Naive thymus-derived CD4-positive, alpha-beta T cell (primary cell): ENCODE measurements at regions not wholly inside any gene's neighbourhood (a gene's known extent, or its start where the extent isn't known, plus 50 kb on each side); places are given as distances from the start of the nearest gene placed in this dataset.

ENCODE experiments used
- ATAC-seq: fragments of 150-1000 bp; cut with Tn5 transposase; 2 replicates; pipeline ENCODE4 v1.10.0; 2021; ENCODE audit warnings: mild to moderate bottlenecking, moderate library complexity
- CTCF ChIA-PET: fragments of 350-600 bp; sonication (Branson Sonifier 250); formaldehyde crosslinking; loops from one replicate; lab custom pipeline; 2021; ENCODE audit warnings: antibody characterized with exemption; lab: Charles Lee
- POLR2A ChIA-PET: fragments of 350-600 bp; sonication (Branson Sonifier 250); formaldehyde crosslinking; loops from one replicate; lab custom pipeline; 2021; ENCODE audit warnings: antibody characterized with exemption, inconsistent platforms; lab: Charles Lee
- DNase-seq, 9 donors: peaks; one replicate each; pipeline versions ENCODE4 v3.0.0 to v3.0.0-alpha.2; 2020 to 2022; ENCODE audit warnings: mixed read lengths in 1 of 9
- H3K27ac ChIP-seq: one replicate; pipeline ENCODE4 v1.7.0; 2013; ENCODE audit warnings: mild to moderate bottlenecking, low read depth, low read length, moderate library complexity
- H3K27me3 ChIP-seq, 2 donors: one replicate each; pipeline ENCODE4 v1.7.0; 2013; ENCODE audit warnings: low read length in 2 of 2, mild to moderate bottlenecking in 2 of 2, moderate library complexity in 2 of 2; ENCODE audit not compliant: control insufficient read depth in 2 of 2, insufficient read depth in 2 of 2
- H3K36me3 ChIP-seq, 3 experiments: 1 replicate in 2 of 3; 2 replicates in 1 of 3; pipeline ENCODE4 v1.7.0; 2013; ENCODE audit warnings: low read length in 3 of 3, mild to moderate bottlenecking in 3 of 3, moderate library complexity in 1 of 3; ENCODE audit not compliant: insufficient read depth in 3 of 3, control insufficient read depth in 2 of 3
- H3K4me1 ChIP-seq, 2 donors: one replicate each; pipeline ENCODE4 v1.7.0; 2013; ENCODE audit warnings: low read length in 2 of 2, mild to moderate bottlenecking in 2 of 2, moderate library complexity in 1 of 2; ENCODE audit not compliant: control insufficient read depth in 2 of 2, insufficient read depth in 2 of 2
- H3K4me3 ChIP-seq: 2 replicates; pipeline ENCODE4 v1.7.0; 2013; ENCODE audit warnings: mild to moderate bottlenecking, low read length
- H3K9me3 ChIP-seq, 3 experiments: 1 replicate in 2 of 3; 2 replicates in 1 of 3; pipeline ENCODE4 v1.7.0; 2013; ENCODE audit warnings: low read length in 3 of 3; ENCODE audit not compliant: control insufficient read depth in 2 of 3
- H3K27ac Mint-ChIP-seq, 9 donors: one replicate each; pipeline ENCODE4 v1.8.0; 2020 to 2022; ENCODE audit warnings: mixed read lengths in 9 of 9, mild to moderate bottlenecking in 8 of 9, moderate library complexity in 5 of 9, inconsistent platforms in 2 of 9
- H3K27me3 Mint-ChIP-seq, 5 donors: one replicate each; pipeline ENCODE4 v1.8.0; 2021 to 2022; ENCODE audit warnings: mixed read lengths in 5 of 5, mild to moderate bottlenecking in 1 of 5
- H3K36me3 Mint-ChIP-seq, 5 donors: one replicate each; pipeline ENCODE4 v1.8.0; 2020 to 2022; ENCODE audit warnings: mixed read lengths in 5 of 5, mild to moderate bottlenecking in 3 of 5, inconsistent platforms in 1 of 5
- H3K4me1 Mint-ChIP-seq, 7 donors: one replicate each; pipeline ENCODE4 v1.8.0; 2020 to 2022; ENCODE audit warnings: mixed read lengths in 7 of 7, mild to moderate bottlenecking in 3 of 7, inconsistent platforms in 1 of 7
- H3K4me3 Mint-ChIP-seq, 10 donors: one replicate each; pipeline ENCODE4 v1.8.0; 2020 to 2022; ENCODE audit warnings: mild to moderate bottlenecking in 10 of 10, mixed read lengths in 10 of 10, moderate library complexity in 6 of 10, inconsistent platforms in 2 of 10
- H3K9me3 Mint-ChIP-seq, 11 donors: one replicate each; pipeline ENCODE4 v1.8.0; 2020 to 2022; ENCODE audit warnings: mixed read lengths in 11 of 11, mild to moderate bottlenecking in 4 of 11, inconsistent platforms in 1 of 11, moderate library complexity in 1 of 11
- intact Hi-C, 2 donors: fragments of 100-400 bp; cut with micrococcal nuclease; formaldehyde crosslinking; loops; one replicate each; pipeline ENCODE4 v1.15.1; 2023

DNA sequence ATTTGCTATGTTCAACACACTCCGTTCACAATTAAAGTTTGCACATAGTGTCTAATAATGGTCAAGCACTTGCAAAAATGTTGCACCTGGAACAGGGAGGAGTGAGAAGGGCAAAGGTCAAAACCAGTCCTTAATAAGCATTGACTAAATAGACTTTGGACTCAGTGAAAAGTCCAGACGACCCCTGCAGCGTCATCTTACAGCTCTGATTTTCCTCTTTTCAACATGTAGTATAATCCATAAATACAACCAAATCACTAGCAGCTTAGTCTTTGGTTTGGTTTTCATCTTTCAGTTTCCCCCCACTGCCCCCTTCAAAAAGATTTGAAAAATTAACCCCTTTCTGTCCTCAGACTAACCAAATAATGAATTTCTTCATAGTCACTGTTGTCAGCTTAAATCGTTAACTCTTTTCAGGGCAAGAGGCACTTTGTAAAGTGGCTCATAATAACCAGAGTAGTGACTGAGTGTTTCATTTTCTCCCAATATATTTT is 290.3 kb downstream of the PTPRC start:
- Mint-ChIP-seq H3K27ac (peak overlapping the region in 4 of 9 donors; percentile 12 to 91 (median 26)), H3K27me3 (no peaks in the 10 kb centered on the region), H3K36me3 (peaks cover 0 to 28% (median 0%) of the 10 kb centered on the region in 5 donors), H3K4me1 (peaks cover 18 to 72% (median 57%) of the 10 kb centered on the region in 7 donors), H3K9me3 (no peaks in the 10 kb centered on the region), H3K4me3 (peak overlapping the region in 8 of 10 donors; percentile 11 to 84 (median 38))
- intact Hi-C loops: loop anchor here in 1 of 2 donors (1.0 kb wide), 1 partner anchor 8 kb away; no protein-coding TSS in a partner anchor
- H3K27me3 ChIP-seq: no peaks in the 10 kb centered on the region
- no peaks in the 10 kb centered on the region for H3K9me3 ChIP-seq
- ATAC-seq (no peak), DNase-seq (no peak)
- no peak overlapping the region for H3K27ac ChIP-seq
- H3K4me1 ChIP-seq: peaks cover 7 to 27% of the 10 kb centered on the region in 2 donors
- CTCF ChIA-PET: interaction anchor here (0.6 to 1.1 kb wide), 3 partner anchors 9 to 159 kb away, joined by 3 to 6 read pairs (median 3); no protein-coding TSS in a partner anchor
- H3K36me3 ChIP-seq: no peaks in the 10 kb centered on the region
- H3K4me3 ChIP-seq: no peak overlapping the region
- POLR2A ChIA-PET: interaction anchor here (0.6 to 1.1 kb wide), 4 partner anchors 10 to 1351 kb away, joined by 3 to 4 read pairs (median 4); no protein-coding TSS in a partner anchor

DNA sequence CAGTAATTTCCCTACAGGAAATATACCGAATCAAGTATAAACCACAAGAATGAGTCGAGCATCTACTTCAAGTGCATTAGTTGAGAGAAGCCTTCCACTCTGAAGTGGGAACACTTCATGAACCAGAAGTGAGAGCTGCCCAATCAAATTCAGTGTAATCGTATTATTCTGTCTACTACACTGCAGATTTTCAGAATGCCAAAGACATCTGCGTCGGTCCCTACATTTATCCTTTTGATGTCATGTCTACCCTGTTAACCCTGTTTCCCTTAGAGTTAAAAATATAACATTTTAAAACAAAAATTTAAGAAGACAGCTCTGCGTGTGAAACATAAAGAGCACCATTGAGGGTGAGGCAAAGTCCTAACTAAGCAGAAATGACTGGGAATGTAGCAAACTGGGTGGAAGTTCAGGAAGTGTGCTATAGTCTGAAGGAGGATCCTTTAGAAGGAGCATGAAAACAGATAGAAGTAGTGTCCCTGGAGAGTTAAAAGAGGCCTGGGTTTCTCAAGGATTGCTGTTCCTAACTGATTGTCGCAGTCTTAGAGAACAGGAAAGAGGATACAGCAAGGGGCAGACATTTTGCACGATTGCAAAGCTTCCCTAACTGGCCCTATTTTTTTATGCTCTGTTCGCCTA is 291.2 kb downstream of the PTPRC start:
- H3K27me3 Mint-ChIP-seq: no peaks in the 10 kb centered on the region
- no peaks in the 10 kb centered on the region for H3K27me3 ChIP-seq
- ChIA-PET CTCF (interaction anchor here (0.7 kb wide), 1 partner anchor 293 kb away, joined by 3 read pairs; no protein-coding TSS in a partner anchor), POLR2A (interaction anchor here (1.1 kb wide), 1 partner anchor 19 kb away, joined by 3 read pairs; no protein-coding TSS in a partner anchor)
- peaks cover 0 to 27% (median 0%) of the 10 kb centered on the region in 5 donors for H3K36me3 Mint-ChIP-seq
- peak overlapping the region; percentile 72 to 94 (median 88) for H3K27ac Mint-ChIP-seq
- H3K36me3 ChIP-seq: no peaks in the 10 kb centered on the region
- H3K9me3 Mint-ChIP-seq: no peaks in the 10 kb centered on the region
- H3K27ac ChIP-seq: peak overlapping the region; percentile 54
- peak; percentile 88 for ATAC-seq
- peak overlapping the region; percentile 48 for H3K4me3 ChIP-seq
- no peaks in the 10 kb centered on the region for H3K9me3 ChIP-seq
- intact Hi-C loops: loop anchor here (1.0 to 10.0 kb wide), 8 partner anchors 7 to 1155 kb away; partner anchors contain the start of genes DENND1B (in 2 of the 2) and C1orf53 (in 1 of the 2)
- peak in 7 of 9 donors; percentile 35 to 67 (median 55) for DNase-seq
- peaks cover 15 to 34% of the 10 kb centered on the region in 2 donors for H3K4me1 ChIP-seq
- H3K4me1 Mint-ChIP-seq: peaks cover 18 to 65% (median 49%) of the 10 kb centered on the region in 7 donors
- H3K4me3 Mint-ChIP-seq: peak overlapping the region; percentile 68 to 92 (median 84)

DNA sequence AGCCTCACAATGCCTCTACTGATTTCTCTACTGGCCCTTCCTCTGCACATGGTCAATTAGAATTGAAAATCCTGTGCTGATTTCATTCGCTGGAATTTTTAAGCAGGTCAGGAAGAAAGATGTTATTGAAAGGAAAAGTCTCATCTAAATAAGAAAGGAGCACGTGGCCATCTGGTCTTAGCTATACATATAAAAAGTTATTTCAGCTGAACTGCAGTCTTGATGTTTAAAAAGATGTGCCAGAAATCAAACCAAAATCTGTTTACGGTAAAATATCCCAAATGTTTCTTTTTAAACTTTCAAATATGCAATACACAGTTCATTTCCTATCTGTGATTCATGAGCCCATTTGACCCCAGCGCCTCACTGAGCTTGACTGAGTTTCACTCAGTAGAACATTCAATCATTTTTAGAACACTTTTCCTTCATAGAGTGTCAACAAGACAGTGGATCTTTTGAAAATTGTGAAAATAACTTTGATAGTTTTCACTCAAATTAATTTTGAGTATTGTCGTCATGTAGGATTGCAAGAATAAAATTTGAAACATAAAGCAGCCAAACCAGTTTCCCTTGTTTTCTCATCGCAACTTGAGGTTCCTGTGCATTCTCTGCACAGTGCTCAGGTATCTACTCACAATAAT is 293.6 kb downstream of the PTPRC start:
- H3K36me3 ChIP-seq: no peaks in the 10 kb centered on the region
- peaks cover 20 to 35% of the 10 kb centered on the region in 2 donors for H3K4me1 ChIP-seq
- H3K4me3 ChIP-seq: no peak overlapping the region
- ChIA-PET POLR2A (interaction anchor here (1.1 to 2.1 kb wide), 2 partner anchors 12 to 312 kb away, joined by 4 to 6 read pairs; no protein-coding TSS in a partner anchor), CTCF (no interaction called here)
- intact Hi-C loops: loop anchor here (5.0 to 10.0 kb wide), 5 partner anchors 318 to 1158 kb away; partner anchors contain the start of genes DENND1B (in 2 of the 2) and C1orf53 (in 1 of the 2)
- peak overlapping the region in 8 of 9 donors; percentile 61 to 94 (median 86) for H3K27ac Mint-ChIP-seq
- no peaks in the 10 kb centered on the region for H3K27me3 Mint-ChIP-seq
- ATAC-seq (no peak), DNase-seq (peak in 2 of 9 donors; percentile 13 to 18)
- peaks cover 0 to 25% (median 0%) of the 10 kb centered on the region in 5 donors for H3K36me3 Mint-ChIP-seq
- no peaks in the 10 kb centered on the region for H3K27me3 ChIP-seq
- no peaks in the 10 kb centered on the region for H3K9me3 ChIP-seq
- H3K9me3 Mint-ChIP-seq: no peaks in the 10 kb centered on the region
- H3K4me3 Mint-ChIP-seq: peak overlapping the region in 9 of 10 donors; percentile 62 to 90 (median 78)
- H3K27ac ChIP-seq: peak overlapping the region; percentile 43
- H3K4me1 Mint-ChIP-seq: peaks cover 16 to 54% (median 43%) of the 10 kb centered on the region in 7 donors

DNA sequence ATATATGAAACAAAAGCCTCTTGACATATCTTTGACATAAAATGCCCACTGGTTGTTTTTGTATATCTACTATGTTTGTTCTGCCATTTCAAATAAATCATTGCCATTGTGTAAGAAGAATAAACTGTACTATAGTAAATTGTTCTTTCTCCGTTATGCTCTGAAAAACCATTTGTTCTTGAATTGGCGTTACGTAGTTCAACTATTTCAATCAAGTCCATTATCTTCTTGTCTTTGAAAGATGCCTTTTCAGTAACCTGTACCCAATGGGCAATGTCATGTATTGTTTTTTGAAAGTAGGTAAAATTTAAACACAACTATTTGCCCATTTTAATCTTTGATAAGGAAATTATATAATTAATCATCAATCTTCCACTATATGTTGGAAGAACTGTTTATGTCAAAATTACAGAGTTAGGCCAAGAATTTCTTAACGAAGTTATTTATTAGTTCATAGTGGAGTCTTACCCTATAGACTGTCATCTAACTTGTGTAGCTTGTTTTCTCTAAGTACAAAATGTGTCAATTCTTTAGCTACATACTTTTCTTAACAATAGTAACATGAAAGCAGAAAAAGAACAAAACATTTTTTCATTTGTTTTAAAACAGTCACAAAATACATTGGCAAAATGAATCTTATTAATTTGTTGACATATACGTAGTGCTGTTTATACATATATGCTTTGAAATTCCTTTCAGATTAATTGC is 294.8 kb downstream of the PTPRC start:
- CTCF ChIA-PET: no interaction called here
- Mint-ChIP-seq H3K9me3 (no peaks in the 10 kb centered on the region), H3K27me3 (no peaks in the 10 kb centered on the region), H3K27ac (peak overlapping the region in 4 of 9 donors; percentile 22 to 86 (median 48)), H3K4me1 (peaks cover 20 to 56% (median 43%) of the 10 kb centered on the region in 7 donors), H3K4me3 (peak overlapping the region in 3 of 10 donors; percentile 38 to 73 (median 68)), H3K36me3 (peaks cover 0 to 26% (median 0%) of the 10 kb centered on the region in 5 donors)
- ATAC-seq (no peak), DNase-seq (no peak)
- Histone ChIP-seq H3K9me3 (no peaks in the 10 kb centered on the region), H3K27me3 (no peaks in the 10 kb centered on the region), H3K27ac (peak overlapping the region; percentile 75), H3K36me3 (no peaks in the 10 kb centered on the region), H3K4me3 (peak overlapping the region; percentile 47), H3K4me1 (peaks cover 20 to 35% of the 10 kb centered on the region in 2 donors)
- POLR2A ChIA-PET: interaction anchor here (1.1 to 2.1 kb wide), 3 partner anchors 11 to 313 kb away, joined by 4 to 6 read pairs (median 4); no protein-coding TSS in a partner anchor
- intact Hi-C loops: loop anchor here (5.0 to 10.0 kb wide), 5 partner anchors 319 to 1159 kb away; partner anchors contain the start of genes DENND1B (in 2 of the 2) and C1orf53 (in 1 of the 2)

DNA sequence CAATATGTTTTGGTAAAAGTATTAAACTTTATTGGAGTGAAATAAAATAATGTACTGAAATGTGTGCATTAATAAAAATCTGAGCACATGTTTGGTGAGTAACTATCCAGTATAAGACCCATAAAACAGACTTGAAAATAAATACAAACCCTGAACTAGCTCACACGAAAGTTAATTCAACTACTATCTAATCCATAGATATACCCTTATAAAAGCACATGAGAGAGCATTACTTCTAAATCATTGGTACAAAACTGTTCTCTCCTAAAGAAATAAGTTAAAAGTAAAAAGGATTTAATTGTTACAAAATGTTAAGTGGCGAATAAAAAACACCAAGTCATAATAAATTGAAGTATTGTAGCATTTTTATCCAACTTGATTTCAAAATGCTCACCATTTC is 295.6 kb downstream of the PTPRC start:
- DNase-seq (no peak), ATAC-seq (no peak)
- Histone ChIP-seq H3K27ac (peak overlapping the region; percentile 75), H3K27me3 (no peaks in the 10 kb centered on the region), H3K9me3 (no peaks in the 10 kb centered on the region), H3K36me3 (no peaks in the 10 kb centered on the region), H3K4me3 (peak overlapping the region; percentile 47), H3K4me1 (peaks cover 20 to 35% of the 10 kb centered on the region in 2 donors)
- ChIA-PET POLR2A (interaction anchor here (0.8 to 2.1 kb wide), 4 partner anchors 9 to 14 kb away, joined by 3 to 6 read pairs (median 4); no protein-coding TSS in a partner anchor), CTCF (interaction anchor here (0.7 kb wide), 1 partner anchor 381 kb away, joined by 3 read pairs; no protein-coding TSS in a partner anchor)
- Mint-ChIP-seq H3K27me3 (no peaks in the 10 kb centered on the region), H3K4me1 (peaks cover 17 to 49% (median 37%) of the 10 kb centered on the region in 7 donors), H3K9me3 (peaks cover 0 to 2% (median 0%) of the 10 kb centered on the region in 11 donors), H3K36me3 (peaks cover 0 to 23% (median 0%) of the 10 kb centered on the region in 5 donors), H3K4me3 (no peak overlapping the region), H3K27ac (no peak overlapping the region)
- intact Hi-C loops: loop anchor here (5.0 to 10.0 kb wide), 5 partner anchors 320 to 1160 kb away; partner anchors contain the start of genes DENND1B (in 2 of the 2) and C1orf53 (in 1 of the 2)
